ENCODE measurements at regions not wholly inside any gene's neighbourhood (a gene's known extent, or its start where the extent isn't known, plus 50 kb on each side); places are given as distances from the start of the nearest gene placed in this dataset.
"Not testable (repeated sequence)": the region's sequence is repeated elsewhere in the genome, so short reads cannot be mapped to it uniquely, and the experiment has no call there.

GRCh38 chr6:16821834-16822264, 60.6 kb upstream of the ATXN1 start:
- Histone ChIP-seq H2BK15ac (ENCODE audit: low read depth, poor library complexity, severe bottlenecking) (no peak overlapping the region), H3K79me1 (replicated peaks; ENCODE audit: low read length, poor library complexity, severe bottlenecking) (no peaks in the 10 kb centered on the region), H2BK5ac (ENCODE audit: low read depth, low read length, poor library complexity, severe bottlenecking) (no peak overlapping the region), H3K23ac (ENCODE audit: low read length in 2 of 2) (no peak overlapping the region), H3K27ac (ENCODE audit: low read length, poor library complexity, severe bottlenecking) (no peak overlapping the region), H3K9ac (ENCODE audit: low read length) (no peak overlapping the region), H3K4me2 (ENCODE audit: low read length, poor library complexity, severe bottlenecking) (no peak overlapping the region), H4K91ac (ENCODE audit: low read length) (no peak overlapping the region), H2BK120ac (ENCODE audit: low read depth, low read length) (no peak overlapping the region), H3K36me3 (ENCODE audit: control insufficient read depth in 1 of 2, insufficient read depth in 2 of 2, low read depth in 1 of 2, low read length in 2 of 2) (no peaks in the 10 kb centered on the region), H3K4me3 (ENCODE audit: insufficient read depth in 1 of 2, low read depth in 1 of 2, low read length in 2 of 2) (no peak overlapping the region), H2AFZ (ENCODE audit: low read depth, low read length) (no peak overlapping the region), H3K4ac (ENCODE audit: low read depth in 1 of 2, low read length in 2 of 2) (no peak overlapping the region), H3K14ac (ENCODE audit: low read length in 2 of 2) (no peak overlapping the region), H3K9me3 (ENCODE audit: control insufficient read depth, low read length) (no peaks in the 10 kb centered on the region), H3K18ac (ENCODE audit: low read depth in 1 of 2, low read length in 2 of 2) (no peak overlapping the region), H4K8ac (ENCODE audit: low read length) (no peak overlapping the region), H2AK5ac (ENCODE audit: low read length, severe bottlenecking) (no peak overlapping the region), H3K4me1 (ENCODE audit: control insufficient read depth, insufficient read depth, low read depth, low read length) (no peaks in the 10 kb centered on the region), H2BK12ac (ENCODE audit: low read length in 2 of 2) (no peak overlapping the region), H3K27me3 (ENCODE audit: control insufficient read depth in 1 of 2, insufficient read depth in 1 of 2, low read length in 2 of 2) (peaks cover 6 to 7% of the 10 kb centered on the region in 2 experiments)
- WGBS = 92% methylated on average over 3 of the region's 5 CpGs
- DNase-seq = no peak

GRCh38 chr6:16820262-16820661, 59.0 kb upstream of the ATXN1 start:
- not testable (repeated sequence) for H3K9me3 ChIP-seq (ENCODE audit: control insufficient read depth, low read length); DNase-seq; H3K4me3 ChIP-seq (ENCODE audit: insufficient read depth in 1 of 2, low read depth in 1 of 2, low read length in 2 of 2); H4K91ac ChIP-seq (ENCODE audit: low read length); H3K4me1 ChIP-seq (ENCODE audit: control insufficient read depth, insufficient read depth, low read depth, low read length); H2BK12ac ChIP-seq (ENCODE audit: low read length in 2 of 2); H4K8ac ChIP-seq (ENCODE audit: low read length); H3K14ac ChIP-seq (ENCODE audit: low read length in 2 of 2); H3K27me3 ChIP-seq (ENCODE audit: control insufficient read depth in 1 of 2, insufficient read depth in 1 of 2, low read length in 2 of 2); H3K79me1 ChIP-seq (replicated peaks; ENCODE audit: low read length, poor library complexity, severe bottlenecking); H3K36me3 ChIP-seq (ENCODE audit: control insufficient read depth in 1 of 2, insufficient read depth in 2 of 2, low read depth in 1 of 2, low read length in 2 of 2); H3K4ac ChIP-seq (ENCODE audit: low read depth in 1 of 2, low read length in 2 of 2); H2AK5ac ChIP-seq (ENCODE audit: low read length, severe bottlenecking); H3K9ac ChIP-seq (ENCODE audit: low read length); H2BK15ac ChIP-seq (ENCODE audit: low read depth, poor library complexity, severe bottlenecking); H3K4me2 ChIP-seq (ENCODE audit: low read length, poor library complexity, severe bottlenecking); H2BK120ac ChIP-seq (ENCODE audit: low read depth, low read length); H3K23ac ChIP-seq (ENCODE audit: low read length in 2 of 2); H2AFZ ChIP-seq (ENCODE audit: low read depth, low read length); H3K27ac ChIP-seq (ENCODE audit: low read length, poor library complexity, severe bottlenecking); H3K18ac ChIP-seq (ENCODE audit: low read depth in 1 of 2, low read length in 2 of 2); H2BK5ac ChIP-seq (ENCODE audit: low read depth, low read length, poor library complexity, severe bottlenecking)
- 93% methylated on average over 1 of the region's 3 CpGs for WGBS

GRCh38 chr6:16819752-16820151, 58.5 kb upstream of the ATXN1 start:
- Histone ChIP-seq H2BK120ac (ENCODE audit: low read depth, low read length) (no peak overlapping the region), H3K9ac (ENCODE audit: low read length) (no peak overlapping the region), H3K4me1 (ENCODE audit: control insufficient read depth, insufficient read depth, low read depth, low read length) (no peaks in the 10 kb centered on the region), H2AK5ac (ENCODE audit: low read length, severe bottlenecking) (no peak overlapping the region), H3K18ac (ENCODE audit: low read depth in 1 of 2, low read length in 2 of 2) (no peak overlapping the region), H2BK12ac (ENCODE audit: low read length in 2 of 2) (no peak overlapping the region), H3K23ac (ENCODE audit: low read length in 2 of 2) (no peak overlapping the region), H3K4me3 (ENCODE audit: insufficient read depth in 1 of 2, low read depth in 1 of 2, low read length in 2 of 2) (no peak overlapping the region), H3K4ac (ENCODE audit: low read depth in 1 of 2, low read length in 2 of 2) (no peak overlapping the region), H2BK15ac (ENCODE audit: low read depth, poor library complexity, severe bottlenecking) (no peak overlapping the region), H3K4me2 (ENCODE audit: low read length, poor library complexity, severe bottlenecking) (no peak overlapping the region), H4K8ac (ENCODE audit: low read length) (no peak overlapping the region), H3K36me3 (ENCODE audit: control insufficient read depth in 1 of 2, insufficient read depth in 2 of 2, low read depth in 1 of 2, low read length in 2 of 2) (no peaks in the 10 kb centered on the region), H4K91ac (ENCODE audit: low read length) (no peak overlapping the region), H3K14ac (ENCODE audit: low read length in 2 of 2) (no peak overlapping the region), H3K79me1 (replicated peaks; ENCODE audit: low read length, poor library complexity, severe bottlenecking) (no peaks in the 10 kb centered on the region), H2AFZ (ENCODE audit: low read depth, low read length) (no peak overlapping the region), H2BK5ac (ENCODE audit: low read depth, low read length, poor library complexity, severe bottlenecking) (no peak overlapping the region), H3K27ac (ENCODE audit: low read length, poor library complexity, severe bottlenecking) (no peak overlapping the region), H3K9me3 (ENCODE audit: control insufficient read depth, low read length) (no peaks in the 10 kb centered on the region), H3K27me3 (ENCODE audit: control insufficient read depth in 1 of 2, insufficient read depth in 1 of 2, low read length in 2 of 2) (peaks cover 0 to 7% of the 10 kb centered on the region in 2 experiments)
- no peak for DNase-seq
- WGBS = 97% methylated on average over 1 of the region's 3 CpGs

- Histone ChIP-seq H4K91ac (ENCODE audit: low read length) (no peak overlapping the region), H2AK5ac (ENCODE audit: low read length, severe bottlenecking) (no peak overlapping the region), H4K8ac (ENCODE audit: low read length) (no peak overlapping the region), H3K4ac (ENCODE audit: low read depth in 1 of 2, low read length in 2 of 2) (no peak overlapping the region), H2BK5ac (ENCODE audit: low read depth, low read length, poor library complexity, severe bottlenecking) (no peak overlapping the region), H2BK120ac (ENCODE audit: low read depth, low read length) (no peak overlapping the region), H3K4me2 (ENCODE audit: low read length, poor library complexity, severe bottlenecking) (no peak overlapping the region), H3K79me1 (replicated peaks; ENCODE audit: low read length, poor library complexity, severe bottlenecking) (no peaks in the 10 kb centered on the region), H3K27me3 (ENCODE audit: control insufficient read depth in 1 of 2, insufficient read depth in 1 of 2, low read length in 2 of 2) (peaks cover 0 to 7% of the 10 kb centered on the region in 2 experiments), H3K9me3 (ENCODE audit: control insufficient read depth, low read length) (no peaks in the 10 kb centered on the region), H3K36me3 (ENCODE audit: control insufficient read depth in 1 of 2, insufficient read depth in 2 of 2, low read depth in 1 of 2, low read length in 2 of 2) (no peaks in the 10 kb centered on the region), H2AFZ (ENCODE audit: low read depth, low read length) (no peak overlapping the region), H3K14ac (ENCODE audit: low read length in 2 of 2) (no peak overlapping the region), H2BK12ac (ENCODE audit: low read length in 2 of 2) (no peak overlapping the region), H3K9ac (ENCODE audit: low read length) (no peak overlapping the region), H2BK15ac (ENCODE audit: low read depth, poor library complexity, severe bottlenecking) (no peak overlapping the region), H3K23ac (ENCODE audit: low read length in 2 of 2) (no peak overlapping the region), H3K18ac (ENCODE audit: low read depth in 1 of 2, low read length in 2 of 2) (no peak overlapping the region), H3K27ac (ENCODE audit: low read length, poor library complexity, severe bottlenecking) (no peak overlapping the region), H3K4me1 (ENCODE audit: control insufficient read depth, insufficient read depth, low read depth, low read length) (no peaks in the 10 kb centered on the region), H3K4me3 (ENCODE audit: insufficient read depth in 1 of 2, low read depth in 1 of 2, low read length in 2 of 2) (no peak overlapping the region)
- DNase-seq = no peak
- 84% methylated on average over 4 of the region's 5 CpGs for WGBS
These were observed 57.8 kb upstream of the ATXN1 start for GRCh38 chr6:16818992-16819626.

Data from mesenchymal stem cell (in vitro differentiated cells and primary cell).